Colonic mucosa (tissue), 4 donors: ENCODE measurements at regions not wholly inside any gene's neighbourhood (a gene's known extent, or its start where the extent isn't known, plus 50 kb on each side); places are given as distances from the start of the nearest gene placed in this dataset.

ENCODE experiments used
- DNase-seq: peaks from one replicate; pipeline ENCODE4 v3.0.0-alpha.2; 2020
- H3K27ac ChIP-seq: fragments of 200-600 bp; one replicate; pipeline ENCODE4 v1.8.0; 2021
- H3K27me3 ChIP-seq: fragments of 200-600 bp; one replicate; pipeline ENCODE4 v1.8.0; 2021
- H3K36me3 ChIP-seq: fragments of 200-600 bp; one replicate; pipeline ENCODE4 v1.8.0; 2021
- H3K4me1 ChIP-seq: fragments of 200-600 bp; one replicate; pipeline ENCODE4 v1.8.0; 2021; ENCODE audit warnings: mild to moderate bottlenecking
- H3K4me3 ChIP-seq: fragments of 200-600 bp; one replicate; pipeline ENCODE4 v1.8.0; 2021
- H3K9ac ChIP-seq, 2 donors: one replicate each; pipeline ENCODE4 v1.7.0; 2013; ENCODE audit warnings: control low read depth in 2 of 2, low read depth in 2 of 2, low read length in 2 of 2
- H3K9me3 ChIP-seq: fragments of 200-600 bp; one replicate; pipeline ENCODE4 v1.8.0; 2021
- intact Hi-C: fragments of 100-400 bp; cut with DNase I; formaldehyde crosslinking; loops from one replicate; pipeline ENCODE4 v1.14.1; 2022
- TF ChIP-seq, protein P1 (sequence below): fragments of 200-600 bp; IDR thresholded peaks from one replicate; pipeline ENCODE4 v1.8.0; 2022; ENCODE audit warnings: antibody characterized with exemption, mild to moderate bottlenecking
- donor health status: healthy.
- donor health status: DM: no; HTN: no; CAD: no.
- donor health status: DM: no; HTN: no; CAD: no.

- Histone ChIP-seq H3K9ac (no peak overlapping the region), H3K9me3 (no peaks in the 10 kb centered on the region), H3K4me3 (no peak overlapping the region), H3K4me1 (no peaks in the 10 kb centered on the region), H3K36me3 (no peaks in the 10 kb centered on the region), H3K27ac (no peak overlapping the region), H3K27me3 (no peaks in the 10 kb centered on the region)
- DNase-seq, result no peak
- intact Hi-C loops, result no loop called here
- TF ChIP-seq, protein P1, sequence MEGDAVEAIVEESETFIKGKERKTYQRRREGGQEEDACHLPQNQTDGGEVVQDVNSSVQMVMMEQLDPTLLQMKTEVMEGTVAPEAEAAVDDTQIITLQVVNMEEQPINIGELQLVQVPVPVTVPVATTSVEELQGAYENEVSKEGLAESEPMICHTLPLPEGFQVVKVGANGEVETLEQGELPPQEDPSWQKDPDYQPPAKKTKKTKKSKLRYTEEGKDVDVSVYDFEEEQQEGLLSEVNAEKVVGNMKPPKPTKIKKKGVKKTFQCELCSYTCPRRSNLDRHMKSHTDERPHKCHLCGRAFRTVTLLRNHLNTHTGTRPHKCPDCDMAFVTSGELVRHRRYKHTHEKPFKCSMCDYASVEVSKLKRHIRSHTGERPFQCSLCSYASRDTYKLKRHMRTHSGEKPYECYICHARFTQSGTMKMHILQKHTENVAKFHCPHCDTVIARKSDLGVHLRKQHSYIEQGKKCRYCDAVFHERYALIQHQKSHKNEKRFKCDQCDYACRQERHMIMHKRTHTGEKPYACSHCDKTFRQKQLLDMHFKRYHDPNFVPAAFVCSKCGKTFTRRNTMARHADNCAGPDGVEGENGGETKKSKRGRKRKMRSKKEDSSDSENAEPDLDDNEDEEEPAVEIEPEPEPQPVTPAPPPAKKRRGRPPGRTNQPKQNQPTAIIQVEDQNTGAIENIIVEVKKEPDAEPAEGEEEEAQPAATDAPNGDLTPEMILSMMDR, result no peak
Measured at GRCh38 chr2:211281430-211282073, 725.2 kb downstream of the CPS1 start.

- no peak for DNase-seq
- H3K4me1 ChIP-seq, result no peaks in the 10 kb centered on the region
- no peak overlapping the region for H3K9ac ChIP-seq
Measured at GRCh38 chr2:211302676-211303075, 746.3 kb downstream of the CPS1 start.

GRCh38 chr2:211306929-211307328 is 750.5 kb downstream of the CPS1 start:
- Histone ChIP-seq H3K9ac (no peak overlapping the region), H3K27ac (no peak overlapping the region), H3K4me3 (no peak overlapping the region), H3K27me3 (no peaks in the 10 kb centered on the region), H3K36me3 (no peaks in the 10 kb centered on the region), H3K4me1 (no peaks in the 10 kb centered on the region), H3K9me3 (no peaks in the 10 kb centered on the region)
- intact Hi-C loops, result no loop called here
- DNase-seq, result no peak
- TF ChIP-seq, protein P1, result no peak

More at GRCh38 chr2:211302676-211303075, 746.3 kb downstream of the CPS1 start:
- Histone ChIP-seq H3K27me3 (no peaks in the 10 kb centered on the region), H3K4me3 (no peak overlapping the region), H3K9me3 (no peaks in the 10 kb centered on the region), H3K36me3 (no peaks in the 10 kb centered on the region), H3K27ac (no peak overlapping the region)
- intact Hi-C loops, result no loop called here
- TF ChIP-seq, protein P1, result no peak
